ENCODE measurements at regions not wholly inside any gene's neighbourhood (a gene's known extent, or its start where the extent isn't known, plus 50 kb on each side); places are given as distances from the start of the nearest gene placed in this dataset.
"Not testable (repeated sequence)": the region's sequence is repeated elsewhere in the genome, so short reads cannot be mapped to it uniquely, and the experiment has no call there.

DNA sequence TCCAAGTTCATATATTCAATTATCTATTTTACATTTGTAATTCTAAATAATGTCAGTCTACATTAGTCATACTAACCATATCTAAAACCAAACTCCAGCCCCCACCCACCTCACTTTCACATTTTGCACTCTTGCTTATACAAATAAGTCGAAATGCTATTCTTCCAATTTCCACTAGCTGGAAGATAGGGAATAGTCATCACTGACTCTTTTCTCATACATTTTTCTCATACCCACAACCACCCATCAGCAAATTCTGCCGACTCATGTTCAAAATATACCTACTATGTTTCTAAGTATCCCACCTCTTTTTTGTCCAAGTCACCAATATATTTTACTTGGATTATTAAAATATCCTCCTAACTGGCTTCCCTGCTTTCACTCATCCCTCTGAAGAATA lies 93.2 kb upstream of the DGKB start:
- Mint-ChIP-seq H3K27me3 (ENCODE audit: unreplicated experiment) (no peaks in the 10 kb centered on the region), H3K4me1 (ENCODE audit: unreplicated experiment) (peaks cover 4% of the 10 kb centered on the region), H3K4me3 (ENCODE audit: unreplicated experiment) (no peak overlapping the region), H3K27ac (ENCODE audit: unreplicated experiment) (no peak overlapping the region), H3K36me3 (ENCODE audit: unreplicated experiment) (no peaks in the 10 kb centered on the region), H3K9me3 (ENCODE audit: unreplicated experiment) (peaks cover 12% of the 10 kb centered on the region)
- no peak for DNase-seq (ENCODE audit: extremely low spot score, unreplicated experiment)
- TF ChIP-seq, protein P1, sequence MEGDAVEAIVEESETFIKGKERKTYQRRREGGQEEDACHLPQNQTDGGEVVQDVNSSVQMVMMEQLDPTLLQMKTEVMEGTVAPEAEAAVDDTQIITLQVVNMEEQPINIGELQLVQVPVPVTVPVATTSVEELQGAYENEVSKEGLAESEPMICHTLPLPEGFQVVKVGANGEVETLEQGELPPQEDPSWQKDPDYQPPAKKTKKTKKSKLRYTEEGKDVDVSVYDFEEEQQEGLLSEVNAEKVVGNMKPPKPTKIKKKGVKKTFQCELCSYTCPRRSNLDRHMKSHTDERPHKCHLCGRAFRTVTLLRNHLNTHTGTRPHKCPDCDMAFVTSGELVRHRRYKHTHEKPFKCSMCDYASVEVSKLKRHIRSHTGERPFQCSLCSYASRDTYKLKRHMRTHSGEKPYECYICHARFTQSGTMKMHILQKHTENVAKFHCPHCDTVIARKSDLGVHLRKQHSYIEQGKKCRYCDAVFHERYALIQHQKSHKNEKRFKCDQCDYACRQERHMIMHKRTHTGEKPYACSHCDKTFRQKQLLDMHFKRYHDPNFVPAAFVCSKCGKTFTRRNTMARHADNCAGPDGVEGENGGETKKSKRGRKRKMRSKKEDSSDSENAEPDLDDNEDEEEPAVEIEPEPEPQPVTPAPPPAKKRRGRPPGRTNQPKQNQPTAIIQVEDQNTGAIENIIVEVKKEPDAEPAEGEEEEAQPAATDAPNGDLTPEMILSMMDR (IDR thresholded peaks at IDR 0.05): no peak

DNA sequence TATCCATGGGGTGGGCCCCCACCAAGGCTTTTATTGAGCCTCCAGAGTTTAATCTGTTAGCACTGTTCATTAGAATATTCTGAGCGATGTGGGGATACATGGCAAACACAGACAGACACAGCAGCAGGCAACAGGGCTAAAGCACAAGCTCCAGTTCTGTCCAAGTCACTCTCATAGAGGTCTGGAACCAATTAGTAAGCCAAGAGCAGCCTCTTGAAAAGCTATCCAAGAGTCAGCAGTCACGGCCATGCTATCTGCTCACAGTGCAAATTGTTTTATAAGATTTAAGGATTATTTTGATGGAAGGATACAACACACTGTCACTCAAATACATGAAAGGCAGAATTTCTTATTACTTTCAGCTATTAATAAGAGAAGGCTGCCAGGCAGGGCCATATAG lies 86.4 kb upstream of the DGKB start:
- TF ChIP-seq, protein P1 (IDR thresholded peaks at IDR 0.05): no peak
- DNase-seq (ENCODE audit: extremely low spot score, unreplicated experiment): no peak
- Mint-ChIP-seq H3K4me1 (ENCODE audit: unreplicated experiment) (peaks cover 1% of the 10 kb centered on the region), H3K4me3 (ENCODE audit: unreplicated experiment) (no peak overlapping the region), H3K36me3 (ENCODE audit: unreplicated experiment) (no peaks in the 10 kb centered on the region), H3K27ac (ENCODE audit: unreplicated experiment) (no peak overlapping the region), H3K27me3 (ENCODE audit: unreplicated experiment) (no peaks in the 10 kb centered on the region), H3K9me3 (ENCODE audit: unreplicated experiment) (peaks cover 9% of the 10 kb centered on the region)

DNA sequence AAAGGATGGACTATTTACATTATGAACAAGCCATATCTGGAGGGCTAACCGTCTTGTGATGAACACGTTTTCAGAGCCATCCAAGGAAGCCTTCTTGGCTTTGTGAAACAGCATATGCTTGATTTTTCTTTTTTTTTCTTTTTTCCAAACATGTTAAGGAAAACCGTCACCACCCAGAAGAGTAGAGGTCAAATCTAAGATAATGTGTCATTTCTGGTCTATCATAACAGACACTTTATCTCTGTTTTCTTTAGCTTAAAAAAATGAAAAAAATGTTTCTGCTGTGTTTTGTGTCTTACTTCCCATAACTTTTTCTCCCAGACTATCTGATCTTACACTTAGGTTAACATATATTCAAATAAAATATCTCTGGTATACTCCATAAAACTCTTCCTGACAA lies 76.1 kb upstream of the DGKB start:
- H3K4me1 Mint-ChIP-seq (ENCODE audit: unreplicated experiment): peaks cover 11% of the 10 kb centered on the region
- no peaks in the 10 kb centered on the region for H3K36me3 Mint-ChIP-seq (ENCODE audit: unreplicated experiment)
- TF ChIP-seq, protein P1 (IDR thresholded peaks at IDR 0.05): no peak
- DNase-seq (ENCODE audit: extremely low spot score, unreplicated experiment): no peak
- no peak overlapping the region for H3K27ac Mint-ChIP-seq (ENCODE audit: unreplicated experiment)
- no peaks in the 10 kb centered on the region for H3K27me3 Mint-ChIP-seq (ENCODE audit: unreplicated experiment)
- H3K4me3 Mint-ChIP-seq (ENCODE audit: unreplicated experiment): no peak overlapping the region
- H3K9me3 Mint-ChIP-seq (ENCODE audit: unreplicated experiment): peaks cover 7% of the 10 kb centered on the region

DNA sequence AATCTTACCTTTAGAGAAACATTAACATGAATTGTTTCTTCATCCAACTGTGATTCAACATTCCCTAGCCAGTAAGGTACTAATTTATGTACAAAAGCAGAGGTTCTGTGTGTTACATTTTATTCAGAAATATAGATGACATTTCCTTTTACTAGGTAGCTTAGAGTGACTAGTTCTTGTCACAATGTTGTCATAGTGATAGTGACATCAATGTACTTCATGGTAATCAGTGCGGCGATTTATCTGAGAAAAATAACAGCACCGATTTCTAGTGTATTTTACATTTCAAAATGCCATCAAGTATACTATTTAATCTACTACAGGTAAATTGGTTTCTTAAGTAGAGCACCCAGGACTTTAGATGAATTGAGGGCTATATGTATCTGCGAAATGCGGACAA lies 72.1 kb upstream of the DGKB start:
- DNase-seq (ENCODE audit: extremely low spot score, unreplicated experiment): no peak
- no peaks in the 10 kb centered on the region for H3K36me3 Mint-ChIP-seq (ENCODE audit: unreplicated experiment)
- no peak overlapping the region for H3K4me3 Mint-ChIP-seq (ENCODE audit: unreplicated experiment)
- H3K27ac Mint-ChIP-seq (ENCODE audit: unreplicated experiment): no peak overlapping the region
- H3K27me3 Mint-ChIP-seq (ENCODE audit: unreplicated experiment): no peaks in the 10 kb centered on the region
- no peaks in the 10 kb centered on the region for H3K9me3 Mint-ChIP-seq (ENCODE audit: unreplicated experiment)
- peaks cover 13% of the 10 kb centered on the region for H3K4me1 Mint-ChIP-seq (ENCODE audit: unreplicated experiment)
- TF ChIP-seq, protein P1 (IDR thresholded peaks at IDR 0.05): no peak

DNA sequence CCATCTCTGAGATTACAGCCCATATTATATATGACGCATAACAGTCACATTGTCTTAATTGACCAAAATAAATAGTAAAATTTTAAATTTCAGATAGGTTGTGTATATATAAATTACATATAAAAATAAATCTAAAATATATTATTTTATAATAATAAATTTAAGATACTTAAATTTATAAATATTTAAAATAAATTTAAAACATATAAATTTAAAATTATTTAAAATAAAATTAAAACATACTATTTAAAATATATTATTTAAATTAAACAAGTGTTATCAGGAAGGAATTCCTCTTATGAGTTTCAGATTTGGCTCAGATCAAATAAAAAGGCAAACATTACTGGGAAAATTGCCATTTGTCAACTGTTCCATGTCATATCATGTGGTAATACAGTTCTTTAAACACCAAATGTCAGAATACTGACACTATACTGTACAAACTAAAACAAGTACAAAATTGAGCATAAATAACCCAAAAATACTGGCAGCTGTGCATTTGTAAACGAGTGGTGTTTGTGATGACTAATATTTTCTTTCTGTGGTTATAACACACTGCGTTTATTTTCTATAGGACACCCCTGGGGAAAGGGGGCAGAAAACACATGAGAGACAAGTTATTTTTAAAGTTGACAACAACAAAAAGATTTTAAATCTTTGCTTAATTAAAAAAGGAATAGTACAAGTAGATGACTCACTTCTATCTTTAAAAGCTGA lies 71.3 kb upstream of the DGKB start:
- H3K9me3 Mint-ChIP-seq (ENCODE audit: unreplicated experiment): no peaks in the 10 kb centered on the region
- DNase-seq (ENCODE audit: extremely low spot score, unreplicated experiment): no peak
- no peaks in the 10 kb centered on the region for H3K36me3 Mint-ChIP-seq (ENCODE audit: unreplicated experiment)
- TF ChIP-seq, protein P1 (IDR thresholded peaks at IDR 0.05): no peak
- H3K27ac Mint-ChIP-seq (ENCODE audit: unreplicated experiment): no peak overlapping the region
- H3K4me1 Mint-ChIP-seq (ENCODE audit: unreplicated experiment): peaks cover 12% of the 10 kb centered on the region
- H3K27me3 Mint-ChIP-seq (ENCODE audit: unreplicated experiment): no peaks in the 10 kb centered on the region
- no peak overlapping the region for H3K4me3 Mint-ChIP-seq (ENCODE audit: unreplicated experiment)

DNA sequence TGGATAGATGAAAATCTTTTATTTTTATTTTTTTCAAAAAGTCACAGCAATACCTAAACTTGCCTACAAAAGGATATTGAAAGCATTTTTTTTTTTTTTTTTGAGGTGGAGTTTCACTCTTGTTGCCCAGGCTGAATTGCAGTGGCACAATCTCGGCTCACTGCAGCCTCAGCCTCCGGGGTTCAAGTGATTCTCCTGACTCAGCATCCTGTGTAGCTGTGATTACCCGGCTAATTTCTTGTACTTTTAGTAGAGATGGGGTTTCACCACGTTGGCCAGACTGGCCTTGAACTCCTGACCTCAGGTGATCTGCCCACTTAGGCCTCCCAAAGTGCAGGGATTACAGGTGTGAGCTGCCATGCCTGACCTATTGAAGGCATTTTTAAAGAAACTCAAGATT lies 69.1 kb upstream of the DGKB start:
- H3K4me1 Mint-ChIP-seq (ENCODE audit: unreplicated experiment); H3K4me3 Mint-ChIP-seq (ENCODE audit: unreplicated experiment); H3K27me3 Mint-ChIP-seq (ENCODE audit: unreplicated experiment); DNase-seq (ENCODE audit: extremely low spot score, unreplicated experiment); H3K9me3 Mint-ChIP-seq (ENCODE audit: unreplicated experiment); H3K36me3 Mint-ChIP-seq (ENCODE audit: unreplicated experiment); H3K27ac Mint-ChIP-seq (ENCODE audit: unreplicated experiment): not testable (repeated sequence)

DNA sequence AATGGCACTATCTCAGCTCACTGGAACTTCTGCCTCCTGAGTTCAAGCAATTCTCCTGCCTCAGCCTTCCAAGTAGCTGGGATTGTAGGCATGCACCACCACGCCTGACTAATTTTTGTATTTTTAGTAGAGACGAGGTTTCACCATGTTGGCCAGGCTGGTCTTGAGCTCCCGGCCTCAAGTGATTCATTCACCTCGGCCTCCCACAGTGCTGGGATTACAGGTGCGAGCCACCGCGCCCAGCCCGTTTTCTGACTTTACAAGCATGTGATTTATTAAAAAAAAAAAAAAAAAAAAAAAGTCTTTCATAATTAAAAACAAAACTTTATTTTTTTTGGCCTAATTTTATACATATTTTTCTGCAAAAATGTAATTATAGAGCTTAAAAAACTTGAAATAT lies 64.8 kb upstream of the DGKB start:
- not testable (repeated sequence) for H3K4me1 Mint-ChIP-seq (ENCODE audit: unreplicated experiment); H3K27me3 Mint-ChIP-seq (ENCODE audit: unreplicated experiment); DNase-seq (ENCODE audit: extremely low spot score, unreplicated experiment); H3K36me3 Mint-ChIP-seq (ENCODE audit: unreplicated experiment); H3K27ac Mint-ChIP-seq (ENCODE audit: unreplicated experiment); H3K4me3 Mint-ChIP-seq (ENCODE audit: unreplicated experiment); H3K9me3 Mint-ChIP-seq (ENCODE audit: unreplicated experiment)
